ENCODE measurements at regions not wholly inside any gene's neighbourhood (a gene's known extent, or its start where the extent isn't known, plus 50 kb on each side); places are given as distances from the start of the nearest gene placed in this dataset.

- no peak for DNase-seq (ENCODE audit: low read depth, low spot score)
- Mint-ChIP-seq H3K9me3 (peaks cover 11% of the 10 kb centered on the region), H3K36me3 (ENCODE audit: low read depth) (no peaks in the 10 kb centered on the region), H3K27ac (ENCODE audit: unreplicated experiment) (no peak overlapping the region), H3K4me3 (no peak overlapping the region), H3K27me3 (ENCODE audit: low read depth) (peaks cover 2% of the 10 kb centered on the region), H3K4me1 (no peaks in the 10 kb centered on the region)
- no peak for TF ChIP-seq CTCF (conservative IDR thresholded peaks at IDR 0.05)
Measured at GRCh38 chr19:28606269-28607032, 606.5 kb downstream of the UQCRFS1 start.

- no peak for DNase-seq (ENCODE audit: low read depth, low spot score)
- Mint-ChIP-seq H3K36me3 (ENCODE audit: low read depth) (no peaks in the 10 kb centered on the region), H3K4me1 (no peaks in the 10 kb centered on the region), H3K27ac (ENCODE audit: unreplicated experiment) (no peak overlapping the region), H3K27me3 (ENCODE audit: low read depth) (peaks cover 2% of the 10 kb centered on the region), H3K9me3 (peaks cover 11% of the 10 kb centered on the region), H3K4me3 (no peak overlapping the region)
- TF ChIP-seq CTCF (conservative IDR thresholded peaks at IDR 0.05), result no peak
Measured at GRCh38 chr19:28605501-28606268, 607.3 kb downstream of the UQCRFS1 start.

- H3K27me3 Mint-ChIP-seq (ENCODE audit: low read depth), result peaks cover 2% of the 10 kb centered on the region
- H3K4me1 Mint-ChIP-seq, result peaks cover 8% of the 10 kb centered on the region
- no peak for TF ChIP-seq CTCF (conservative IDR thresholded peaks at IDR 0.05)
- H3K4me3 Mint-ChIP-seq, result no peak overlapping the region
- DNase-seq (ENCODE audit: low read depth, low spot score), result no peak
- H3K36me3 Mint-ChIP-seq (ENCODE audit: low read depth), result no peaks in the 10 kb centered on the region
- peaks cover 11% of the 10 kb centered on the region for H3K9me3 Mint-ChIP-seq
- no peak overlapping the region for H3K27ac Mint-ChIP-seq (ENCODE audit: unreplicated experiment)
Measured at GRCh38 chr19:28603453-28603852, 609.5 kb downstream of the UQCRFS1 start.

- no peak overlapping the region for H3K4me3 Mint-ChIP-seq
- H3K27me3 Mint-ChIP-seq (ENCODE audit: low read depth), result peaks cover 2% of the 10 kb centered on the region
- TF ChIP-seq CTCF (conservative IDR thresholded peaks at IDR 0.05), result no peak
Measured at GRCh38 chr19:28602675-28603298, 610.2 kb downstream of the UQCRFS1 start.

GRCh38 chr19:28601723-28602440 lies 611.1 kb downstream of the UQCRFS1 start:
- Mint-ChIP-seq H3K27ac (ENCODE audit: unreplicated experiment) (no peak overlapping the region), H3K36me3 (ENCODE audit: low read depth) (no peaks in the 10 kb centered on the region), H3K27me3 (ENCODE audit: low read depth) (peaks cover 2% of the 10 kb centered on the region), H3K4me3 (no peak overlapping the region), H3K9me3 (peaks cover 3% of the 10 kb centered on the region), H3K4me1 (peaks cover 8% of the 10 kb centered on the region)
- TF ChIP-seq CTCF (conservative IDR thresholded peaks at IDR 0.05), result no peak
- no peak for DNase-seq (ENCODE audit: low read depth, low spot score)

More at GRCh38 chr19:28602675-28603298, 610.2 kb downstream of the UQCRFS1 start:
- peaks cover 8% of the 10 kb centered on the region for H3K4me1 Mint-ChIP-seq
- DNase-seq (ENCODE audit: low read depth, low spot score), result no peak
- H3K9me3 Mint-ChIP-seq, result peaks cover 9% of the 10 kb centered on the region
- no peak overlapping the region for H3K27ac Mint-ChIP-seq (ENCODE audit: unreplicated experiment)
- no peaks in the 10 kb centered on the region for H3K36me3 Mint-ChIP-seq (ENCODE audit: low read depth)
